PFSK-1 (cell line): ENCODE measurements at regions not wholly inside any gene's neighbourhood (a gene's known extent, or its start where the extent isn't known, plus 50 kb on each side); places are given as distances from the start of the nearest gene placed in this dataset.

Source experiments
- FOXP2 ChIP-seq: optimal IDR thresholded peaks from 2 replicates; pipeline ENCODE3; 2011; ENCODE audit warnings: borderline replicate concordance, control low read depth, inconsistent platforms; ENCODE audit not compliant: insufficient read depth; ENCODE audit errors: extremely low read length, extremely low read depth
- POLR2AphosphoS5 ChIP-seq: IDR thresholded peaks from 2 replicates; pipeline ENCODE4 v1.6.1; 2012; ENCODE audit warnings: low read depth, mild to moderate bottlenecking, control low read depth, low read length, moderate library complexity
- REST ChIP-seq, 2 experiments: IDR thresholded peaks; 2 replicates each; pipeline versions ENCODE4 v1.6.1 to v1.8.0; 2011 to 2012; ENCODE audit warnings: low read depth in 2 of 2, low read length in 2 of 2, control low read depth in 1 of 2, inconsistent platforms in 1 of 2, mild to moderate bottlenecking in 1 of 2, moderate library complexity in 1 of 2; ENCODE audit not compliant: insufficient read depth in 1 of 2
- SIN3A ChIP-seq: IDR thresholded peaks from 2 replicates; pipeline ENCODE4 v1.6.1; 2012; ENCODE audit warnings: mild to moderate bottlenecking, low read length, moderate library complexity, borderline replicate concordance; ENCODE audit not compliant: insufficient read depth
- TAF1 ChIP-seq: IDR thresholded peaks from 2 replicates; pipeline ENCODE4 v1.6.1; 2012; ENCODE audit warnings: low read length, control low read depth, borderline replicate concordance; ENCODE audit not compliant: insufficient read depth

DNA sequence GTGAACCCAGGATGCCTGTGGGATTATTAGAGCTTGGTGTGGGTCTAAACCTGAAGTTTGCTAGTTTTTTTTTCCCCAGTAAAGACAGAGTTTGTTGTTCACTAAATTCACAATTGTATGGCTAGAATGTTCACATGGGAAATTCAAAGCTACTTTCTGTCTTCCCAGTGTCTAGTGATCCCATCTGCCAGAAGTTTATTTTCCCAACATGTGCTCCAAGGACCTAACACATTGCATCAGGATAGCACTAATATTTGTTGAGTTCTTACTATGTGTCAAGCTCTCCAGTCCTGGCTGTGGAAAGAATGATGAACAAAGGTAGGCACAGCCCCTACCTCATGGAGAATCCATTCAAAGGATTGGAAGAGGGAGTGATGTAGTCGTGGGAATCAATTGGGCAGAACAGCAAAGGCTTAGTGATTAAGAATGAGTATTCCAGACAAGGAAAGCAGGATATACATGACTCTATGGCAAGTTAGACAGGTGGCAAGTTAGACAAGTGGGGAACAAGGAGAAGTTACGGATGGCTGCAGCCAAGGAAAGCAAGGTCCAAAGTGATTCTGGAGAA is 521.5 kb upstream of the WWC1 start:
- TF ChIP-seq TAF1 (no peak), FOXP2 (no peak), POLR2AphosphoS5 (no peak), REST (IDR thresholded peaks at IDR 0.05; ENCODE audit: insufficient read depth in 1 of 2, low read depth in 2 of 2, low read length in 2 of 2) (no peak), SIN3A (no peak)

DNA sequence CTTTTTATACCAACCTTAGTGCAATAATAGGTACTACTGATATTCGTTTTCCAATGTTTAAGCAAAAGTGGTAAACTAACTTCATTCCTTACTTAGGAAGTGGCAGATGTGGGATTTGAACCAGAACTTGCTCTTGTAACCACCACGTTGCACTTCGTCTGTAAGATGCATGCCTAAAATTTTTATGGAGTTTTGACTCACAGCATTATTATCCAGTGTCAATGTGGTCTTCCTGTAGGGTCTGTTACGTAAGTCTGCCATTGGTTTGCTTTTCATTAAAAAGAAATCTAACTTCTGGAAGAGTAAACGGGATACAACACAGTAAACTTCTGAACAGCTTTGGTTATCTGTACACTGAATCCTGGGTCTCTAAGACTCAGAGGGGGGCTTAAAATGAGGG is 521.0 kb upstream of the WWC1 start:
- TF ChIP-seq REST (IDR thresholded peaks at IDR 0.05; ENCODE audit: insufficient read depth in 1 of 2, low read depth in 2 of 2, low read length in 2 of 2) (no peak), FOXP2 (no peak), SIN3A (no peak), POLR2AphosphoS5 (no peak), TAF1 (no peak)

- no peak for TF ChIP-seq TAF1
- no peak for TF ChIP-seq POLR2AphosphoS5
- no peak for TF ChIP-seq FOXP2
- no peak for TF ChIP-seq REST (IDR thresholded peaks at IDR 0.05; ENCODE audit: insufficient read depth in 1 of 2, low read depth in 2 of 2, low read length in 2 of 2)
- TF ChIP-seq SIN3A = no peak
These were observed 519.9 kb upstream of the WWC1 start for GRCh38 chr5:167771571-167771970.

GRCh38 chr5:167773668-167774301 is 517.7 kb upstream of the WWC1 start:
- no peak for TF ChIP-seq SIN3A
- TF ChIP-seq REST (IDR thresholded peaks at IDR 0.05; ENCODE audit: insufficient read depth in 1 of 2, low read depth in 2 of 2, low read length in 2 of 2) = no peak
- TF ChIP-seq POLR2AphosphoS5 = no peak
- no peak for TF ChIP-seq FOXP2
- TF ChIP-seq TAF1 = no peak
